Effector CD4-positive, alpha-beta T cell (primary cell): ENCODE measurements at regions not wholly inside any gene's neighbourhood (a gene's known extent, or its start where the extent isn't known, plus 50 kb on each side); places are given as distances from the start of the nearest gene placed in this dataset.
"Not testable (repeated sequence)": the region's sequence is repeated elsewhere in the genome, so short reads cannot be mapped to it uniquely, and the experiment has no call there.

Experiments
- DNase-seq: peaks from one replicate; pipeline ENCODE4 v3.0.0-alpha.2; 2020

- DNase-seq, result not testable (repeated sequence)
Measured at GRCh38 chr9:62798884-62799850, 1609.3 kb downstream of the SPATA31A7 start.

DNA sequence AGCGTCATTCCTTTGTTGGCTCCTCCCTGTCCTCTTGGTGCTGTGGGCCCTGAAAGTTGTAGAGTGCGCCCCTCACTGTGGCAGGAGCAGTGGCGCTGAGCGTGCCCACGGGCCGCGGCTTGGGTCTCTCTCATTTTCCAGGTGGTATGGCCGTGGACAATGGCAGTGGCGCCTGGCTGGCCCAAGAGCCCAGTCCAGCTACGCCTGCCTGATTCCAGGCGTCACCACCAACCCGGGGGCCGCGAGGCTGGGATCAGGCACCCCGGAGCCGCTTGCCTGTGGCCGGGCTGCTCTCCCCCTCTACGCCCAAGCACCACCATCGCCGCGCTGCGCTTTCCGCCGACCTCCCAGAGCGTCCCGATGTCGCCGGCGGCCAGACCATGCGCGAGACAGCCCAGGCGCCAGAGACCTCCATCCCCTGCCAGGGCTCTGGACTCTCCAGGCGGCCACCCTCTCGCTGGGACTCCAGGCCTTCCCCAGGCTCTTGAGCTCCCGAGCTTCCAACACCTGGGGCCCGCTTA, 1610.1 kb downstream of the SPATA31A7 start:
- DNase-seq, result not testable (repeated sequence)

DNA sequence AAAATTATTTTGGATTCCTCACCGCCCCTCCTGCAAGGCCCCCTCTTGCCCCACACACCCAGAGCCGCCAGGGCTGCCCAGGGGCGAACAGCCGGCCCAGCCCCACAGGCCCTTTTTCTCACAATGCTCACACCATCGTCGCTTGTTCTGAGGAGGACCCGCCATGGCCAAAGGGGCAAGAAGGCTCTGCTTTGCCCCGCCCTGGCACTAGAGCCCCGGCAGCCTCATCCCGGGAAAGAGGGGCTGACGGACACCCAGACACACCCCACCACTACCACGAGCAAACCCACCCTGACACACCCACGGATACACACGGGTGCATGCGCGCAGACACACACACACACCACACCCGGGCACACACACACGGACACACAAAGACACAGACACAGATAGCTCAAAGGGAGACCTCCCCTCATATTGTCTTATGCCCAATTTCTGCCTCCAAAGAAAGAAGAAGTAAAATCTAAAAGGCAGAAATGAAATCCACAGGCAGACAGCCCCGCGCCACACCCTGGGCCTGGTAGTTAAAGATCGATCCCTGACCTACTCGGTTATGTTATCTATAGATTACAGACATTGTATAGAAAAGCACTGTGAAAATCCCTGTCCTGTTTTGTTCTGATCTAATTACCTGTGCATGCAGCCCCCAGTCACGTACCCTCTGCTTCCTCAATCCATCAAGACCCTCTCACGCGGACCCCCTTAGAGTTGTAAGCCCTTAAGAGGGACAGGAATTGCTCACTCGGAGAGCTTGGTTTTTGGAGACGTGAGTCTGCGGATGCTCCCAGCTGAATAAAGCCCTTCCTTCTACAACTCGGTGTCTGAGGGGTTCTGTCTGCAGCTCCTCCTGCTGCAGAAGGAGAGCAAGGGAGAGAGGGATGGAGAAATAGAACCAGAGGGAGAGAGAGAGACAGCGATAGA, 1610.9 kb downstream of the SPATA31A7 start:
- DNase-seq, result not testable (repeated sequence)

DNA sequence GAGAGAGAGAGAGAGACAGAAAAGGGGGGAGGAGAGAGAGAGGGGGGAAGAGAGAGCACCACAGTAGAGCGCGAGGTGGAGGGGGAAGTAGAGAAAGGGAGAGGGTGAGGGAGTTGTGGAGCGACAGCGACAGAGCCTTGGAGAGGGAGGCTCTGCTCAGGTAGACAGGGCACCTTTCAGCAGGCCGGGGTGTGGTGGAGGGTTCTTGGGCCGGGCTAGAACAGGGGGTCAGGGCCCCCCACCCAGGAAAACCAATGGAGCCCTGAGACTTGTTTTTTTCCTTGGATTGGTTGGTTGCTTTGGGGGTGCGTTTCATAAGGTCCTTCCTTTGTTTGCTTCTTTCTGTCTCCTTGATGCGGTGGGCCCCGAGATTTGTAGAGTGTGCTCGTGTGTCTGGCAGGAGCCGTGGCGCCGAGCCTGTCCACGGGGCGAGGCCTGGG, 1611.6 kb downstream of the SPATA31A7 start:
- DNase-seq, result not testable (repeated sequence)

GRCh38 chr9:62801961-62802718, 1612.3 kb downstream of the SPATA31A7 start:
- DNase-seq, result not testable (repeated sequence)

DNA sequence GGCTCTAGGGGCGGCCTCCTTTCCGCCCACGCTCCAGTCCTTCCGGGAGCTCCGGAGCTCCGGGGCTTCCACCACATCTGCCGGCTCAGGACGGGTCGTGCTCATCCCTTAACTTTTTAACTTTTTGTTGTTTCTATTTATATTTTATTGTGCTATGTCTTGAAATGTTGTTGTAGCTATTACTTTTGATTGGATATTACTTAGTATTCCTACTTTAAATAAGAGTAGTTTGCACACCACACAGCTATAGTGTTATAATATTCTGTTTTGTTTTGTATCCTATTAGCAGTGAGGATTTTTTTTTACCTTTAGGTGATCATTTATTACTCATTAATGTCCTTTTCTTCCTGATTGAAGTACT, 1612.9 kb downstream of the SPATA31A7 start:
- not testable (repeated sequence) for DNase-seq

- not testable (repeated sequence) for DNase-seq
Measured at GRCh38 chr9:62803099-62803498, 1613.3 kb downstream of the SPATA31A7 start.

DNA sequence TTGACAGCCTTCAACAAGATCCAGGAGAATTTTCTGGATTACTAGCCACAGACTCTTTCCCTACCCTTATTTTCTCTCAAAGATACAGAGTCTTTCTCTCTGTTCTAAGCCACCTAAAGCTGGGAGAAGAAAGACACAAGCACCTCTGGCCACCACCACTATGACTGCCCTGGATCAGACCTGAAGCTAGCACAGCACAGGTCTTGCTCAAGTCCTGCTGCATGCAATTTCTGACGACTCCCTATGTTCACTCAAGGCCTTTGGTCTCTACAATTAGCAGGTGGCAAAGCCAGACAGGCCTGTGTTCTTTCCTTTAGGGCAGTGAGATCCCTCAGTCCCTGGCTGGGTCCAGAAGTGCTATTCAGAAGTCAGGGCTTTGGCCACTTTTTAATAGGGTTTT, 1614.5 kb downstream of the SPATA31A7 start:
- DNase-seq, result not testable (repeated sequence)

DNA sequence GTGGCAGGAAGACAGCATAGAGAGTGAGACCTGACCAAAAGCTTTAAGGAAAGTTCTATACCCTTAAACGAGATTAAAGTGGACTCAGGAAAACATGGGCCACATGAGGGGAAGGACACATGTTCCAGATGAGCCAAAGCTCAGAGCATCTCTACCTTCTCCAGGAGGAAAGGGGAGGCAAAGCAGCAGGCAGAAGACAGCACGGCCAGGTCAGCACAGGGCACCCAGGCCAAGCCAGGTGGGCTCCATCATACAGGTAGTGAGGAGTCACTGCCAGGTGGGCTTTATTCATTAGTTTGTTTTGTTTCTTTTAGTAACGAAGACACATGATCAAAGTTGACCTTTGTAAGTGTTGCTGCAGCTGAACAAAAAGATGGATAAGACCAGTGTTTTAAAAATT, 1617.6 kb downstream of the SPATA31A7 start:
- DNase-seq, result not testable (repeated sequence)

DNA sequence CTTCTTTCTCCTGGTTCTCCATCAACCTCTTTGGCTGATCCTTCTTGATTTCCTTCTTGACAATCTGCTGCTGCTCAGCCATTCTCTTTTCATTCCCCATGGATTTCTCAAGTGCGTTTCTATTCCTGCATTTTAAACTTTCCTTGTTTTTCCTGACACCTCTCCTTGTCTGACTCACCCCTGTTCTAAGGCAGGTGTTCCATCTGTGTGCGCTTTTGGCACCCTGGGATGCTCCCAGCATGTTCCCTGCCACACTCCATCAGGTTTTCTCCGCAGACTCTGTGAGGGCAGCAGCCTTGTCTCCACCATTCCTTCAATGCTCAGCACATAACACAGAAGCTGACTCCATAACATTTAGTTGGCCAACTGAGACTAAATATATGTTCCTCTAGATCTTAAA, 1618.2 kb downstream of the SPATA31A7 start:
- DNase-seq, result not testable (repeated sequence)

GRCh38 chr9:62810318-62810717, 1620.5 kb downstream of the SPATA31A7 start:
- DNase-seq, result not testable (repeated sequence)

DNA sequence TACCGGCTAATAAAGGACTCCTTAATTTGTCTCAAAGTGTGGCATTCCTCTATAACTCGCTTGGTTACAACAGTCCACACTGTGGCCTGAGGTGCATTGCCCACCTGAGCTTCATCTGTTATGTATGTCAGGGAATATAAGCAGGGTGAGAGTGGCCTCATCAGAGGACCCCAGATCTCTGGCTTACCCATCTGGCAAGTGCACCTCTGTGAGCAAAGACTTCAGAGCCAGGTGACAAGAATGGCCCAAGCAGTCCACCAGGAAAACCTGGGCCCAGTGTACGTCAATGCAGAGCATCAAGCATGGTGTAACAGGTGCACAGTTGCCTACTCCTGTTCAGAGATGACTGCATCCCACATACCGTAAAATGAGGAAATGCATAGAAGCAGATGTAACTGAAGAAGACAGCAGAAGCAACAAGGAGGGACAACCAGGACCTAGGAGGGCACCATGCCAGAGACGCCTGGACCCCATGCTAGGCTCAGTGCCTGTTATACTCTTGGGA, 1621.0 kb downstream of the SPATA31A7 start:
- DNase-seq, result not testable (repeated sequence)

DNA sequence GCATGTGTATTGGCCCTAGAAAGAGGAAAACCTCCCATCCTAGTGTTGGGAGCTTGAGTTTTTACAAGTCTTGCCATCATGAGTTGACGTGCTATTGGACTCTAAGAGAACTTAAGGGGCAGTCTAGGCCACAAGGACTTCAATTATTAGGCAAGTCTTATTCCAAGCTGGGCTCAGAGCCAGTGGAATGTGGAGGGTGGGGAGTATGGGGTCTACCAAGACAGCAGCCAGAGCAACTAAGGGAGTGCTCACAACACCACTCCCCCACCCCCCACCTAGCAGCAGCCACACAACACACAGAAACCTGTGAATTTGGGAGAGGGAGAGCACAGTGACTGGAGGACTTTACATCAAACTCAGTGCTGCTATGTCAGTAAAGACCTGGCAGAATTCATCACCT, 1625.6 kb downstream of the SPATA31A7 start:
- not testable (repeated sequence) for DNase-seq

- not testable (repeated sequence) for DNase-seq
Measured at GRCh38 chr9:62816331-62816730, 1626.5 kb downstream of the SPATA31A7 start.

DNA sequence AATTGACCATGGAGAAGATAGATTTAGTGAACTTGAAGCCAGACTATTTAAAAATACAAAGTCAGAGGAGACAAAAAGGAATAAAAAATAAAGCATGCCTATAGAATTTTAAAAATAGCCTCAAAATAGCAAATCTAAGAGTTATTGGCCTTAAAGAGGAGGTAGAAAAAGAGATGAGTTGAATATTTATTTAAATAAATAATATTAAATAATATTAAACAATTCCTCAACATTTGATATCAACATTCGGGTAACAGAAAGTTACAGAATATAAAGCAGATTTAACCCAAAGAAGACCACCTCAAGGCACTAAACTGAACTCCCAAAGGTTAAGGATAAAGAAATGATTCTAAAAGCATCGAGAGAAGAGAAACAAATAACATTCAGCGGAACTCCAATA, 1627.4 kb downstream of the SPATA31A7 start:
- not testable (repeated sequence) for DNase-seq

DNA sequence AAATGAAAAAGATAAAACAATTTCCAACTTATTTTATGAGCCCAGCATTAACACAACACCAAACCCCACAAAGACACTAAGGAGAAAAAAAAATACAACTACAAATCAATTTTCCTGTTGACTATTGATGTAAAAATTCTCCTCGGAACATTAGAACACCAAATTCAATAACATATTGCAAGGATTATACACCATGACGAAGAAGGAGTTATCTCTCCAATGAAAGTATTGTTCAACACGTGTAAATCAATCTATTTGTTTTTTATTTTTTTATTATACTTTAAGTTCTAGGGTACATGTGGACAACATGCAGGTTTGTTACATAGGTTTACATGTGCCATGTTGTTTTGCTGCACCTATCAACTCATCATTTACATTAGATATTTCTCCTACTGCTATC, 1632.3 kb downstream of the SPATA31A7 start:
- DNase-seq, result not testable (repeated sequence)

DNA sequence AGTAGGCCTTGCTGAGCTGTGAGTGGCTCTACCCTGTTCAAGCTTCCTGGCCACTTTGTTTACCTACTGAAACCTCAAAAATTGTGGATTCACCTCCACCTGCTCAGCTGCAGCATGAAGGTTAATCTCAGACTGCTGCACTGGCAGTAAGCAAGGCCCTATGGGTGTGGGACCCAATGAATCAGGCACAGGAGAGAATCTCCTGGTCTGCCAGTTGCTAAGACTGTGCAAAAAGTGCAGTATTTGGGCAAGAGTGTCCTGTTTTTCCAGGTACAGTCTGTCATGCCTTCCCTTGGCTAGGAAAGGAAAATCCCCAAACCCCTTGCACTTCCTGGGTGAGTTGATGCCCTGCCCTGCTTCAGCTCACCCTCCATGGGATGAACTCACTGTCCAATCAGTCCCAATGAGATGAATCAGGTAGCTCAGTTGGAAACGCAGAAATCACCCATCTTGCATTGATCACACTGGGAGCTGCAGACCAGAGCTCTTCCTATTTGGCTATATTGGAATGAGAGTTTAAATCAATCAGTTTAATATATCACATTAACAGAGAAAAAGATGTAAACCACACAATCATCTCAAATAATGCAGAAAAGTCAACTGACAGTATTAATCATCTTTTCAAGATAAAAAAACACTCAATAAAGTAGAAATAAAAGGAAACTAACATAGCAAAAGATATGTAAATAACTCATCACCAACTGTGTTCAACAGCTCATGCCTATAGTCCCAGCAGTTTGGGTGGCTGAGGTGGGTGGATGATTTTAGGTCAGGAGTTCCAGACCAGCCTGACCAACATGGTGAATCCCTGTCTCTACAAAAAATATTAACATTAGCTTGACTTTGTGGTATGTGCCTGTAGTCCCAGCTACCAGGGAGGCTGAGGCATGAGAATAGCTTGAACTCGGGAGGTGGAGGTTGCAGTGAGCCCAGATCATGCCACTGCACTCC, 1638.4 kb downstream of the SPATA31A7 start:
- DNase-seq, result not testable (repeated sequence)

DNA sequence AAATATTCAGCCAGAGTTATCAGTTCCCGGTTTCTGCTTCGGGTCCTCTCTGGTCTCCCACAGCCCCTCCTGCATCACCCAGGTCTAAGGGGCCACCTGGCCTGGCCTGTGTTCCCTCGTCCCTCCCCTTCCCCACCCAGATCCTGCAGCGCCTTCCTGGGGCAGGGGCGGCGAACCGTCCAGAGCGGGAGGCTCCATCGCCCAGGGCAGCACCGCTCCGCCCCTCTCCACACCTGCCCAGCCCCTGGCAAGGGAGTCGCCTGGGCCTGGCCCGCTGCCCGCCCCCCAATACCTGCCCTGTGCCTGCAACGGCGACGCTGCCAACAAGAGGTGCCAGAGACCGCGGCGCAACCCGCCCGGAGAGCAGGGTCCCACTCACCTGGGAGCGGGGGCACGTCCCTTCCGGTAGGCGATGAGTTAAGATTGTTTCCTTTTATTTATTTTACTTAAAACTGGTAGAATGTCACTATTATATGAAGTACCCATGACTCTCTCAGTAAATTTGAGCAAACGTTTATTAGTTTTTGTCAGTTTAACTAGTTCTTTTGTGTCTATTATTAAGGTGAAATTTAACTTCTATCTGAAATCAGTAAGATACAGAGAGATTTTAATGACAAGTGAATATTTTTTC, 1641.1 kb downstream of the SPATA31A7 start:
- DNase-seq, result not testable (repeated sequence)

- not testable (repeated sequence) for DNase-seq
Measured at GRCh38 chr9:62833323-62834200, 1643.7 kb downstream of the SPATA31A7 start.
